HL-60 (cell line): ENCODE measurements at regions not wholly inside any gene's neighbourhood (a gene's known extent, or its start where the extent isn't known, plus 50 kb on each side); places are given as distances from the start of the nearest gene placed in this dataset.

Experiments used
- GABPA ChIP-seq: IDR thresholded peaks from 2 replicates; pipeline ENCODE4 v1.6.1; 2012; ENCODE audit warnings: low read depth
- POLR2AphosphoS5 ChIP-seq: IDR thresholded peaks from 2 replicates; pipeline ENCODE4 v1.6.1; 2012; ENCODE audit warnings: low read depth
- SPI1 ChIP-seq: IDR thresholded peaks from 2 replicates; pipeline ENCODE4 v1.6.1; 2012; ENCODE audit warnings: low read depth, mild to moderate bottlenecking, borderline replicate concordance
- TF ChIP-seq, protein P1 (sequence below): IDR thresholded peaks from one replicate; pipeline ENCODE4 v1.5.1; 2011; ENCODE audit warnings: low read length, control low read depth, inconsistent platforms; ENCODE audit not compliant: insufficient read depth

- TF ChIP-seq, protein P1, sequence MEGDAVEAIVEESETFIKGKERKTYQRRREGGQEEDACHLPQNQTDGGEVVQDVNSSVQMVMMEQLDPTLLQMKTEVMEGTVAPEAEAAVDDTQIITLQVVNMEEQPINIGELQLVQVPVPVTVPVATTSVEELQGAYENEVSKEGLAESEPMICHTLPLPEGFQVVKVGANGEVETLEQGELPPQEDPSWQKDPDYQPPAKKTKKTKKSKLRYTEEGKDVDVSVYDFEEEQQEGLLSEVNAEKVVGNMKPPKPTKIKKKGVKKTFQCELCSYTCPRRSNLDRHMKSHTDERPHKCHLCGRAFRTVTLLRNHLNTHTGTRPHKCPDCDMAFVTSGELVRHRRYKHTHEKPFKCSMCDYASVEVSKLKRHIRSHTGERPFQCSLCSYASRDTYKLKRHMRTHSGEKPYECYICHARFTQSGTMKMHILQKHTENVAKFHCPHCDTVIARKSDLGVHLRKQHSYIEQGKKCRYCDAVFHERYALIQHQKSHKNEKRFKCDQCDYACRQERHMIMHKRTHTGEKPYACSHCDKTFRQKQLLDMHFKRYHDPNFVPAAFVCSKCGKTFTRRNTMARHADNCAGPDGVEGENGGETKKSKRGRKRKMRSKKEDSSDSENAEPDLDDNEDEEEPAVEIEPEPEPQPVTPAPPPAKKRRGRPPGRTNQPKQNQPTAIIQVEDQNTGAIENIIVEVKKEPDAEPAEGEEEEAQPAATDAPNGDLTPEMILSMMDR: no peak
- TF ChIP-seq SPI1: no peak
- TF ChIP-seq POLR2AphosphoS5: no peak
- TF ChIP-seq GABPA: no peak
These were observed 222.4 kb upstream of the GNAI1 start for GRCh38 chr7:79912213-79912633.
